Activated CD8-positive, alpha-beta memory T cell treated with anti-CD3 and anti-CD28 coated beads for 36 hours (primary cell): ENCODE measurements at regions not wholly inside any gene's neighbourhood (a gene's known extent, or its start where the extent isn't known, plus 50 kb on each side); places are given as distances from the start of the nearest gene placed in this dataset.
"Not testable (repeated sequence)": the region's sequence is repeated elsewhere in the genome, so short reads cannot be mapped to it uniquely, and the experiment has no call there.

Source experiments
- CTCF ChIA-PET: fragments of 350-600 bp; sonication (Branson Sonifier 250); formaldehyde crosslinking; loops from one replicate; lab custom pipeline; 2021; ENCODE audit warnings: antibody characterized with exemption; lab: Charles Lee
- POLR2A ChIA-PET: fragments of 350-600 bp; sonication (Branson Sonifier 250); formaldehyde crosslinking; loops from one replicate; lab custom pipeline; 2021; ENCODE audit warnings: antibody characterized with exemption; lab: Charles Lee

- ChIA-PET CTCF (no interaction called here), POLR2A (interaction anchor here (0.7 kb wide), 1 partner anchor 1633 kb away, joined by 3 read pairs; no protein-coding TSS in a partner anchor)
Measured at GRCh38 chr6:49142421-49143151, 320.5 kb downstream of the MMUT start.

GRCh38 chr6:49121970-49122369, 341.1 kb downstream of the MMUT start:
- ChIA-PET POLR2A (no interaction called here), CTCF (no interaction called here)

GRCh38 chr6:49118478-49118877, 344.6 kb downstream of the MMUT start:
- POLR2A ChIA-PET: no interaction called here
- CTCF ChIA-PET: no interaction called here

GRCh38 chr6:49110916-49111315, 352.1 kb downstream of the MMUT start:
- POLR2A ChIA-PET: no interaction called here
- CTCF ChIA-PET: no interaction called here

GRCh38 chr6:49097664-49098063, 365.4 kb downstream of the MMUT start:
- POLR2A ChIA-PET, CTCF ChIA-PET: not testable (repeated sequence)

GRCh38 chr6:49097116-49097515, 365.9 kb downstream of the MMUT start:
- CTCF ChIA-PET: no interaction called here
- POLR2A ChIA-PET: no interaction called here

- ChIA-PET CTCF (no interaction called here), POLR2A (no interaction called here)
Measured at GRCh38 chr6:49088631-49089030, 374.4 kb downstream of the MMUT start.

- POLR2A ChIA-PET: no interaction called here
Measured at GRCh38 chr6:49087369-49087768, 375.7 kb downstream of the MMUT start.

GRCh38 chr6:49082611-49083010, 380.4 kb downstream of the MMUT start:
- POLR2A ChIA-PET: no interaction called here
- CTCF ChIA-PET: no interaction called here

More at GRCh38 chr6:49087369-49087768, 375.7 kb downstream of the MMUT start:
- CTCF ChIA-PET: no interaction called here

GRCh38 chr6:49072885-49073620, 390.0 kb downstream of the MMUT start:
- POLR2A ChIA-PET: no interaction called here

GRCh38 chr6:49072146-49072545, 390.9 kb downstream of the MMUT start:
- POLR2A ChIA-PET: no interaction called here
- CTCF ChIA-PET: no interaction called here

More at GRCh38 chr6:49072885-49073620, 390.0 kb downstream of the MMUT start:
- CTCF ChIA-PET: no interaction called here

GRCh38 chr6:49070411-49070810, 392.6 kb downstream of the MMUT start:
- ChIA-PET CTCF (interaction anchor here (0.7 kb wide), 1 partner anchor 28 kb away, joined by 3 read pairs; no protein-coding TSS in a partner anchor), POLR2A (no interaction called here)

- POLR2A ChIA-PET: no interaction called here
- CTCF ChIA-PET: no interaction called here
Measured at GRCh38 chr6:49054311-49054710, 408.7 kb downstream of the MMUT start.

- CTCF ChIA-PET: no interaction called here
Measured at GRCh38 chr6:49052901-49053300, 410.2 kb downstream of the MMUT start.

GRCh38 chr6:49051281-49051680, 411.8 kb downstream of the MMUT start:
- CTCF ChIA-PET: no interaction called here
- POLR2A ChIA-PET: no interaction called here

More at GRCh38 chr6:49052901-49053300, 410.2 kb downstream of the MMUT start:
- POLR2A ChIA-PET: no interaction called here

- CTCF ChIA-PET: no interaction called here
- POLR2A ChIA-PET: no interaction called here
Measured at GRCh38 chr6:49050584-49050983, 412.5 kb downstream of the MMUT start.

GRCh38 chr6:49038294-49038822, 424.7 kb downstream of the MMUT start:
- CTCF ChIA-PET: no interaction called here
- POLR2A ChIA-PET: no interaction called here

GRCh38 chr6:49030251-49031020, 432.6 kb downstream of the MMUT start:
- ChIA-PET POLR2A (no interaction called here), CTCF (no interaction called here)

- CTCF ChIA-PET: no interaction called here
- POLR2A ChIA-PET: no interaction called here
Measured at GRCh38 chr6:49027644-49028043, 435.4 kb downstream of the MMUT start.
